HUES6 (cell line): ENCODE measurements at regions not wholly inside any gene's neighbourhood (a gene's known extent, or its start where the extent isn't known, plus 50 kb on each side); places are given as distances from the start of the nearest gene placed in this dataset.

Experiments
- H3K27ac ChIP-seq: 2 replicates; pipeline ENCODE4 v1.7.0; 2013; ENCODE audit warnings: low read depth, mild to moderate bottlenecking, low read length, inconsistent platforms
- H3K27me3 ChIP-seq: 2 replicates; pipeline ENCODE4 v1.6.1; 2013; ENCODE audit warnings: low read length; ENCODE audit not compliant: control insufficient read depth, insufficient read depth
- H3K36me3 ChIP-seq: 2 replicates; pipeline ENCODE4 v1.6.1; 2013; ENCODE audit warnings: low read length; ENCODE audit not compliant: control insufficient read depth, insufficient read depth
- H3K4me1 ChIP-seq: 2 replicates; pipeline ENCODE4 v1.6.1; 2013; ENCODE audit warnings: low read length; ENCODE audit not compliant: control insufficient read depth, insufficient read depth
- H3K4me3 ChIP-seq: 2 replicates; pipeline ENCODE4 v1.5.1; 2013; ENCODE audit warnings: low read depth, low read length
- H3K9ac ChIP-seq: one replicate; pipeline ENCODE4 v1.6.1; 2013; ENCODE audit warnings: mild to moderate bottlenecking, low read length
- H3K9me3 ChIP-seq: 2 replicates; pipeline ENCODE4 v1.6.1; 2013; ENCODE audit warnings: low read depth, low read length; ENCODE audit not compliant: control insufficient read depth, insufficient read depth

DNA sequence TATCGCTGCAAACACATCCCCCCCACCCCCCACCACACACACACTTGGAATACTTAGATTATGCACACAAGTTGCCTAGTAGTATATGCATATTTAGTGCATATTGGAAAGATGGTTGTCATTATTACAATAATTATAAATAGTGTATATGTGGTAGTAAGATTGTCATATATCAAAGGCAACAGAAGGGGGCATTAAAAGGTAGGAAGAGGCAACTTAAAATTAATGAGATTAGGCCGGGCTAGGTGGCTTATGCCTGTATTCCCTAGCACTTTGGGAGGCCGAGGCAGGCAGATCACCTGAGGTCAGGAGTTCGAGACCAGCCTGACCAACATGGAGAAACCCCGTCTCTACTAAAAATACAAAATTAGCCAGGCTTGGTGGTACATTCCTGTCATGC lies 52.1 kb downstream of the GSC start:
- Histone ChIP-seq H3K27me3 (no peaks in the 10 kb centered on the region), H3K4me1 (0 out of 2 replicates have a peak, but pooled peaks cover 2% of the 10 kb centered on the region), H3K36me3 (no peaks in the 10 kb centered on the region), H3K9ac (no peak overlapping the region), H3K27ac (no peak overlapping the region), H3K4me3 (no peak overlapping the region), H3K9me3 (no peaks in the 10 kb centered on the region)

DNA sequence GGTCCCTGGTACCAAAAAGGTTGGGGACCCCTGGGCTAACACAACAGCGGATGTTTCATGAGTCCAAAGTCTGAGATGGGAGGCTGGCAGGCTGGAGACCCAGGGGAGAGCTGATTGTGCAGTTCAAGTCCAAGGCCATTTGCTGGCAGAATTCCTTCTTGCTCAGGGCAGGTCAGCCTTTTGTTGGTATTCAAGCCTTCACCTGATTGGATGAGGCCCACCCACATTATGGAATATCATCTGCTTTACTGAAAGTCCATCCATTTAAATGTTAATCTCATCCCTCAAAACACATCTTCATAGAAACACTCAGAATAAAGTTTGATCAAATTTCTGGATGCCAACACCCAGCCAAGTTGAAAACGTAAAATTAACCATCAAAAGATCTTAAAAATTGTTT lies 52.9 kb downstream of the GSC start:
- Histone ChIP-seq H3K36me3 (no peaks in the 10 kb centered on the region), H3K27ac (no peak overlapping the region)

DNA sequence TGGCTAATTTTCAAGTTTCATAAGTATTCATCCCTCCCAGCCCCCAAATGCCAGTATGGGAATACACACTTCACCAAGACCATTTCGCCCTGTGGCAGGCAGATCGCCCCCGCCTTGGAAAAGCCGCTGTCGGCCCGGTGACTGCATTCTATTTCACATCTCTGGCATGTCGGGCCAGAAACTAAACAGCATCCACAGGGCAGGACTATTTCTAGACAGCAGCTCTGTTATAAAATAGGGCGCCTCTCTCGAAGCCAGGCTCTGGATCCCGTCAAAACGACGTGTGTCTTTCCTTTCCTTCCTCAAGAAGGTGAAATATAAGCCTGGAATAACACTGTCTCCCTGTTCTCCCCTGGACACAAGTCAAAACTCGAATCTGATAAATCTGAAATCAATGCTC lies 56.8 kb downstream of the GSC start:
- H3K36me3 ChIP-seq = no peaks in the 10 kb centered on the region
- H3K4me3 ChIP-seq = no peak overlapping the region
- H3K27me3 ChIP-seq = no peaks in the 10 kb centered on the region
- 0 out of 2 replicates have a peak, but pooled peaks cover 2% of the 10 kb centered on the region for H3K4me1 ChIP-seq
- H3K27ac ChIP-seq = no peak overlapping the region
- no peak overlapping the region for H3K9ac ChIP-seq
- no peaks in the 10 kb centered on the region for H3K9me3 ChIP-seq

More for the DNA sequence above, 52.9 kb downstream of the GSC start:
- Histone ChIP-seq H3K9me3 (no peaks in the 10 kb centered on the region), H3K4me3 (no peak overlapping the region), H3K9ac (no peak overlapping the region), H3K27me3 (no peaks in the 10 kb centered on the region), H3K4me1 (0 out of 2 replicates have a peak, but pooled peaks cover 2% of the 10 kb centered on the region)

DNA sequence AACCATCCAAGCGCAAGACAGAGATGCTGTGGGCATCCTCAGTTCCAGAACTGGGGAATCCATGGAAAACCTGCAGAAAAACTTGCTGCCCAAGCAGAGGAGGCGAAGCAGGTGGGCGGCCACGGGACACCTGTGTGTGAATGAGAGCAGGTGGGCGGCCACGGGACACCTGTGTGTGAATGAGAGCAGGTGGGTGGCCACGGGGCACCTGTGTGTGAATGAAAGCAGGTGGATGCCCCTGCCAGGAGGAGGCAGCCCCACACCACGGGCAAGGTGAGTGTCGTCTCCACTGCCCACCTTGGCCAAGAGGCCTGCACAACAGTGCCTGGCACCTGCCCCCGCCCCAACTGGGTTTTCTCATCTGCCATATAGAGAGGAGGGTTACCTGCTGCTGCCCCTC lies 59.2 kb downstream of the GSC start:
- H3K9ac ChIP-seq = no peak overlapping the region
- H3K27ac ChIP-seq = no peak overlapping the region
- H3K4me3 ChIP-seq = no peak overlapping the region
- H3K27me3 ChIP-seq = no peaks in the 10 kb centered on the region
- H3K36me3 ChIP-seq = no peaks in the 10 kb centered on the region
- no peaks in the 10 kb centered on the region for H3K9me3 ChIP-seq
- H3K4me1 ChIP-seq = peaks cover 5% of the 10 kb centered on the region; the same call in 1 of the 2 replicates

DNA sequence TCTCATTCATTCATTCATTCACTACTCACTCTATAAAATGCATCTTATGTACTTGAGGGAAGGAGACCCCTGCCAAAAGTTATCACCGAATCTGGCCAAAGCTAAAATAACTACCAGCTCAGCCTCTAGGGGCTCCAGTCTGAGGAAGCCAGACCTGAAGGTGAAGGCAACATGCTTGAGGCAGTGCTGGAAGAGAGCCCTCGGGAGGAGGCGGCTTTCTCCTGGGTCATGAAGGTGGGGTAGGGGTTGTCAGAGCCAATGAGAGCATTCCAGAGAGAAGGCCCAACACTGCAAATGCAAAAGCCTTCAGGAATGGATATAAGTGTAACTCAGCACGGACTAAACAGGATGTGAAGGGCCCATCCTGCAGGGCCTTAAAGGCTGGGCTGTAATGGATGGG lies 62.4 kb downstream of the GSC start:
- H3K4me1 ChIP-seq = peaks cover 3% of the 10 kb centered on the region; the same call in 1 of the 2 replicates
- no peak overlapping the region for H3K9ac ChIP-seq
- no peak overlapping the region for H3K27ac ChIP-seq
- no peaks in the 10 kb centered on the region for H3K9me3 ChIP-seq
- H3K4me3 ChIP-seq = no peak overlapping the region
- H3K36me3 ChIP-seq = no peaks in the 10 kb centered on the region
- H3K27me3 ChIP-seq = no peaks in the 10 kb centered on the region

DNA sequence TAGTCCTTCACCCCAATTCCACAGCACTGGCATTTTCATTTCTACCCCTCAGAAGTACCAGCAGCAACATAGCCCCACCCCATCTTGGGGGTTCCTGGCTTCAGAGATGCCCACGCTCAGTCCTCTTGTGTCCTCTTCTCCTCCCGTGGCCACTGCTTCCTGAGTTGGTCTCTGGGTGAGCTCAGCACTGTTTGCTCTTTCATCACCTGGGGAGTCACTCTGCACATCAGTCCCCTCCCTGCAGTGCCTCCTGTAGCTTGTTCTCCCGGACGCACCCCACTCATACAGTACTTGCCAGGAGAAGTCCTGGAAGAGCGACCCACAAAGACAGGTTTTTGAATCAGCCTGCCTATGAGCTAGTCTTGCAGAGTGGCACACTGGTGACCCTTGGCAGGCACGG lies 63.8 kb downstream of the GSC start:
- H3K27ac ChIP-seq = no peak overlapping the region
- peaks cover 3% of the 10 kb centered on the region; the same call in 1 of the 2 replicates for H3K4me1 ChIP-seq
- H3K9me3 ChIP-seq = no peaks in the 10 kb centered on the region
- H3K27me3 ChIP-seq = no peaks in the 10 kb centered on the region
- H3K36me3 ChIP-seq = no peaks in the 10 kb centered on the region
- no peak overlapping the region for H3K9ac ChIP-seq
- no peak overlapping the region for H3K4me3 ChIP-seq

DNA sequence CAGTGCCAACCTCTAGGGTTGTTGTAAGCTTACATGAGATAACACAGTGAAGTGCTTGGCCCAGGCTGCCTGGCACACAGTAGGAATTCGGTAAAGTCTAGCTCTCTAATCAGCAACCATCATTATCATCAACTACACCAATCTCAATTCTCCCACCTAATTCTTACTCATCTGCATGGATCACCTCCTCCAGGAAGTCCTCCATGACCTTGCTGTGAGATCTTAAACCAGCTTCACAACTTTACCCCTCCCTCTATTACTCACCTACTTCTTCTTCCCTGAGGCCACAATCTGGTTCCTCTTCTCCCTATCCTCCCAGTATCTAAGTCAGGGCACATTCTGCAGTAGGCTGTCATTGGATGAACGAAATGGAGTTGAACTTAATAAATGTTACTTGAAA lies 67.3 kb downstream of the GSC start:
- Histone ChIP-seq H3K9ac (no peak overlapping the region), H3K4me1 (peaks cover 1% of the 10 kb centered on the region; the same call in 1 of the 2 replicates), H3K9me3 (no peaks in the 10 kb centered on the region), H3K36me3 (no peaks in the 10 kb centered on the region), H3K27ac (no peak overlapping the region), H3K4me3 (no peak overlapping the region), H3K27me3 (no peaks in the 10 kb centered on the region)

DNA sequence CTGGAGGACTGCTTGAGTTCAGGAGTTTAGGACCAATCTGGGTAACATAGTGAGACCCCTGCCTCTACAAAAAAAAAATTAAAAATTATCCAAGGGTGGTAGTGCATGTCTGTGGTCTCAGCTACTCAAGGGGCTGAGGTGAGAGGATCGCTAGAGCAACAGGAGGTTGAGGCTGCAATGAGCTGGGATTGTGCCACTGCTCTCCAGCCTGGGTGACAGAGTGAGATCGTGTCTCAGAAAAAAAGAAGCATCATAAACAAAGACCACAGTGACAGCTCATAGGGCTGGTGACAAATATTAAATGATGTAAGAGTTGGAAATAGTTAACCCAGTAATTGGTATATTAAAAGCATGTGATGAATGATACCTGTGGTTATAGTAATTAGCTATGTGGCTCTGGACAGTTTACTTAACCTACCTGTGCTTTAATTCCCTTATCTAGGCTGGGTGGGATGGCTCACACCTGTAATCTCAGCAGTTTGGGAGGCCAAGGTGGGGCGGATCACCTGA lies 68.0 kb downstream of the GSC start:
- H3K36me3 ChIP-seq = no peaks in the 10 kb centered on the region
- H3K4me1 ChIP-seq = no peaks in the 10 kb centered on the region
- no peak overlapping the region for H3K27ac ChIP-seq
- H3K27me3 ChIP-seq = no peaks in the 10 kb centered on the region
- H3K9ac ChIP-seq = no peak overlapping the region
- H3K9me3 ChIP-seq = no peaks in the 10 kb centered on the region
- H3K4me3 ChIP-seq = no peak overlapping the region

DNA sequence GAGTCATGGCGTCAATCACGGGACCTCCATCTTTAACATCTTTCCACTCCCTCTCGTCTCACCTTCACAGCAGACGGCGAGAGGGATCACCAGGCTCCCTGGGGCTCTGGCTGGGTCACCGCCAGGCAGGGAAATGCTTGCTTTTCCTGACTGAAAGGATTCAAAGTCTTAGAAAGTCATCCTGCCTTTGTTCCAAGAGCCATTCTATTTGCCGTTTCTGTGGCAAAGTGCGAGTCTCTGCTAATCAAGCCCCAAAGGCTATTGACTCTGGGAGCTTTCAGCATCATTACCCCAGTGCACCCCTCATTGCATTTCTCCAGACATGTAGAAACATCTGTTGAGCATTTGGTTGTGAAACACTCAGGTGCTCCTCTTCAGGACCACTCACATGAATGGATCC lies 69.6 kb downstream of the GSC start:
- H3K36me3 ChIP-seq = no peaks in the 10 kb centered on the region
- no peaks in the 10 kb centered on the region for H3K4me1 ChIP-seq
- no peak overlapping the region for H3K27ac ChIP-seq
- no peaks in the 10 kb centered on the region for H3K27me3 ChIP-seq
- no peak overlapping the region for H3K4me3 ChIP-seq
- no peaks in the 10 kb centered on the region for H3K9me3 ChIP-seq
- H3K9ac ChIP-seq = no peak overlapping the region

DNA sequence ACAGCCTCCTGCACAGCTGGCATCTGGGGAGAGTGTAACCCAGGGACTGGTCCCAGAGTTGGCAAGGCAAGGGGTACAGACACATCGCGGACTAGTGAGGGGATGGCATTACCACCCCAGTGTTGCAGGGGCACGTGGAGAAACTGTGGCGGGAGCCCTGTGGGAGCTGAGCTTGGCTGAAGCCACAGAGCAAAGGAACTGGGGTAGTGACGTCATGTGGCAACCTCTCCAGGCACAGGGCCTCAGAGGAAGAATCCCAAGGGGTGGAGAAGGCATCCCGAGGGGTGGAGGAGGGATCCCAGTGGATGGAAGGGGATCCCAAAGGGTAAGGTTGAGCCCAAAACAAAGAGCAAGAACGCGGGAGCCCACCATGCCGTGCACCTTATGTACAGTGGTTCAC lies 70.1 kb downstream of the GSC start:
- Histone ChIP-seq H3K9ac (no peak overlapping the region), H3K36me3 (no peaks in the 10 kb centered on the region), H3K4me1 (peaks cover 1% of the 10 kb centered on the region; the same call in 1 of the 2 replicates), H3K9me3 (no peaks in the 10 kb centered on the region), H3K27ac (no peak overlapping the region), H3K4me3 (no peak overlapping the region), H3K27me3 (no peaks in the 10 kb centered on the region)

DNA sequence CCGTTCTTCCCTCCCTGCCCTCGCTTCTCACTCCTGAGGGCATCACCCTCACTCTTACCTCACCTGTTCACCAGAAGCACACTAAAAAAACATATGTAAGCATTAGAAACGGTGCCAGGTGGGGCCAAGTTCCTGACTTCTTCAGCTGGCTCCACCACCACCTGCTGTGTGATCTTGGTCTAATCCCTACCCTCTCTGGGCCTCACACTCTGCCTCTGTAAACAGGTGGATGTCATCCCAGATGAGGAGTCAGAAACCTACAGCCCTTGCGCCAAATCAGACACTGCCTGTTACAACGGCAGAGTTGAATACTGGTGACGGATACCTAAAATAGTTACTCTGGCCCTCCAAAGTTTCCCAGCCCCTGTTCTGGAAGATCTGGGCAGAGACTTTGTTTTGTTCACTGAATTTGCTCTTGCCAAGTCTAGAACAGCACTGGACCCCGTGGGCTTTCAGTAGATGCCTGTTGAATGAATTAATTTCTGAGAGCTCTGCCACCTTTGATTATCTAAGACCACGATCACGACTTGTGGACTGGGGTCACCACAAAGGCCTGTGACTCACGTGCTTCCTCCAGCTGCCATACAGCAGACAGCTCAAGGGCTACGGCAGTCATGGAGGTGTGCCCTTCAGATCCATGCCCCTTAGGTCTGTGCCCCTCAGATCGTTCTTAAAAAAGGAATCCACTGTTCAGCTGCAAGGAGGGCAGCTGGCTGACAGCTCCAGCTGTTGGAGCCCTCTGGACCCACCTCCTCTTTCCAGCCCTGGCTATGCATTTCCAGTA lies 71.9 kb downstream of the GSC start:
- Histone ChIP-seq H3K9me3 (no peaks in the 10 kb centered on the region), H3K4me3 (no peak overlapping the region), H3K36me3 (no peaks in the 10 kb centered on the region), H3K27ac (no peak overlapping the region), H3K27me3 (no peaks in the 10 kb centered on the region), H3K4me1 (peaks cover 7% of the 10 kb centered on the region; the same call in 1 of the 2 replicates), H3K9ac (no peak overlapping the region)
